ENCODE measurements at regions not wholly inside any gene's neighbourhood (a gene's known extent, or its start where the extent isn't known, plus 50 kb on each side); places are given as distances from the start of the nearest gene placed in this dataset.
A peak's percentile ranks its signal among the peaks of the same experiment; 100 is the strongest.

- Mint-ChIP-seq H3K4me3 (peak overlapping the region; percentile 41), H3K27ac (no peak overlapping the region), H3K4me1 (ENCODE audit: low read depth) (peaks cover 3% of the 10 kb centered on the region), H3K27me3 (ENCODE audit: low read depth) (peaks cover 20% of the 10 kb centered on the region), H3K36me3 (ENCODE audit: low read depth) (no peaks in the 10 kb centered on the region), H3K9me3 (no peaks in the 10 kb centered on the region)
- peak; percentile 55 for DNase-seq (ENCODE audit: low spot score)
These were observed 83.7 kb upstream of the BET1 start for GRCh38 chr7:94087664-94088352.

DNA sequence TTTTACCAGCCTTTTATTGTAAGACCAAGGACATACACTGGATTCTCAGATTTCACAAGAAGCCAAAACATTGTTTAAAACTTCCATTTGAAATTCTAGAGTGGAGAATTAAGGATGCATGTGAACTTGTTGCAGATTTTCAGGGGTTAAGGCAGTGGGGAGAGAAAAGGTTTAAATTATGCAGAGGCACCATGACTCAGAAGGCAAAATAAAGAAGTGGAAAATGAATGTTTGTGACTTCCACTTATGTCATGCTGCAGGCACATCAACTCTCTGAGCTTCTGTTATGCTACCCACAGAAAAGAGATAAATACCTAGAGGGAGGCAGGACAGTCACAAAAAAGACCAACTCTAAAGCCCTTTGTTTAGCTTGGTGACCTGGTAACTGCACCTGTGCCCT is 84.4 kb upstream of the BET1 start:
- Mint-ChIP-seq H3K27me3 (ENCODE audit: low read depth) (peaks cover 19% of the 10 kb centered on the region), H3K4me3 (no peak overlapping the region), H3K9me3 (no peaks in the 10 kb centered on the region), H3K4me1 (ENCODE audit: low read depth) (peaks cover 3% of the 10 kb centered on the region), H3K27ac (no peak overlapping the region), H3K36me3 (ENCODE audit: low read depth) (no peaks in the 10 kb centered on the region)
- no peak for DNase-seq (ENCODE audit: low spot score)

GRCh38 chr7:94089806-94090205 is 85.7 kb upstream of the BET1 start:
- Mint-ChIP-seq H3K36me3 (ENCODE audit: low read depth) (no peaks in the 10 kb centered on the region), H3K4me1 (ENCODE audit: low read depth) (peaks cover 3% of the 10 kb centered on the region), H3K27me3 (ENCODE audit: low read depth) (peaks cover 16% of the 10 kb centered on the region), H3K27ac (no peak overlapping the region), H3K4me3 (no peak overlapping the region), H3K9me3 (no peaks in the 10 kb centered on the region)
- no peak for DNase-seq (ENCODE audit: low spot score)

DNA sequence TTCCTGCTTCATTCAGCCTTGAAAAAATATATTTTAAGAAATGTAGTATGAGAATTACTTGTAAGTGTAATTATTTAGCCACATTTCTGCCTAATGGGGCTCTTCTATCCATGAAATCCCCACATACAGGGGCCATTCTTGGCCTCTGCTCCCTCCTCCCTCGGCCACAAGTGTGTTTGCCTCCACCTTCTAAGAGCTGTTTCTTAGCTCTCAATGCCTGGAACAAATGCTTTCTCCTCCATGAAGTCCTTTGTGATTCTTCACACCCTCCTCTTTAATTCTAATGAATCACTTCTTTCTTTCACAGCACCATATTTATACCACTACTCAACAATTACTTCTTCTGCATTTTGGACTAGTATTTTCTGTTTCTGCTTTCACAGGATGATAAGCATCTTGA is 88.8 kb upstream of the BET1 start:
- Mint-ChIP-seq H3K27me3 (ENCODE audit: low read depth) (peaks cover 16% of the 10 kb centered on the region), H3K36me3 (ENCODE audit: low read depth) (no peaks in the 10 kb centered on the region), H3K9me3 (no peaks in the 10 kb centered on the region), H3K4me1 (ENCODE audit: low read depth) (no peaks in the 10 kb centered on the region), H3K4me3 (no peak overlapping the region), H3K27ac (no peak overlapping the region)
- DNase-seq (ENCODE audit: low spot score): no peak

DNA sequence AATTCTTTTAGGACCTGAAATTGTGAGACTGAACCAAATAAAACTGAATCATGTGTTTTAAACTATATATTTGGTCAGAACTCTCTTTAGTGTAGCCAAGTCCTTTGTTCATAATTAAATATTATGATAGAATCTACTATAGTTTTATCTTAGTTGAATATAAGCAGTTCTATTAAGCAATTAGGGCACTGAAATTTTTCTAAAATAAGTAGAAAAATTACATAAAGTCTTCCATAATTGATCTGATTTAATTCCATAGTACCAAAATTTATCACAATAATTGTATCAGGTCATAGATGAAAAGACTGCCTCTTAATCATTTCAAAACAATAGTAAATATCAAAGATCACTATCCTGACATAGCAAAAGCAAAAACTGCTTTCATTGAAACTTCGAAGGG is 90.1 kb upstream of the BET1 start:
- no peak for DNase-seq (ENCODE audit: low spot score)
- Mint-ChIP-seq H3K4me1 (ENCODE audit: low read depth) (no peaks in the 10 kb centered on the region), H3K4me3 (no peak overlapping the region), H3K9me3 (no peaks in the 10 kb centered on the region), H3K27me3 (ENCODE audit: low read depth) (peaks cover 16% of the 10 kb centered on the region), H3K36me3 (ENCODE audit: low read depth) (no peaks in the 10 kb centered on the region), H3K27ac (no peak overlapping the region)

DNA sequence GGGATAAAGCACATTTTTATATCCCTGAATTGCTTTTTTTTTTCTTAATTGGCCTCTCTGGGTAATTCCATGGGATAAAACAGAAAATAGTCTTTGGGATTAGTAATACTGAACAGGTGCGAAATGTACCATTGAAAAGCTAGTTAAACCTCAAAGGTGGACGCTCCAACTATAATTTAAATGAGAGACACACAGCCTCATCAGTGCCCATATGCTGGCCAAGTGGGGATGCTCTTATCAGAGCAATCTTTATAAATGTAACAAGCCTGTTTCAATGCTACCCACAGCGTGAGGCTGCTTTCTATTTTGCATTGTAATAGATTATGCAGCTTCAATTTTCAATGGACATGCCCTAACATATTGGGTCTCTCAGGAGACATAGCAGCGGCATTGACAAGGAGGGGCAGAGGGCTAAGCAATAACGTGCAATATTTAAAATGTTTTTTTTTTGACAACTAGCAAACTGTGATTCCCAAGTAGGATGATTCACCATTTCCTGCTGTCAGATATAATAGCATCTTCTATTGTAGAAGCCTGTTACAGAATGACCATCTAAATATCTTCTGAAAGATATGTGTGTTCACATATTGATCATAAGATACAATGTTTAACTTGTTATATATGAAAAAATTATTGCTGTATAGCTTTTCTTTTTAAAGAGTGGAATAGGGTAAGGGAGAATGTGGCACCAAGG is 91.3 kb upstream of the BET1 start:
- Mint-ChIP-seq H3K36me3 (ENCODE audit: low read depth) (no peaks in the 10 kb centered on the region), H3K27me3 (ENCODE audit: low read depth) (peaks cover 11% of the 10 kb centered on the region), H3K4me3 (no peak overlapping the region), H3K4me1 (ENCODE audit: low read depth) (no peaks in the 10 kb centered on the region), H3K27ac (no peak overlapping the region), H3K9me3 (no peaks in the 10 kb centered on the region)
- DNase-seq (ENCODE audit: low spot score): no peak

GRCh38 chr7:94099679-94100078 is 95.5 kb upstream of the BET1 start:
- H3K36me3 Mint-ChIP-seq (ENCODE audit: low read depth): no peaks in the 10 kb centered on the region
- H3K4me1 Mint-ChIP-seq (ENCODE audit: low read depth): no peaks in the 10 kb centered on the region

DNA sequence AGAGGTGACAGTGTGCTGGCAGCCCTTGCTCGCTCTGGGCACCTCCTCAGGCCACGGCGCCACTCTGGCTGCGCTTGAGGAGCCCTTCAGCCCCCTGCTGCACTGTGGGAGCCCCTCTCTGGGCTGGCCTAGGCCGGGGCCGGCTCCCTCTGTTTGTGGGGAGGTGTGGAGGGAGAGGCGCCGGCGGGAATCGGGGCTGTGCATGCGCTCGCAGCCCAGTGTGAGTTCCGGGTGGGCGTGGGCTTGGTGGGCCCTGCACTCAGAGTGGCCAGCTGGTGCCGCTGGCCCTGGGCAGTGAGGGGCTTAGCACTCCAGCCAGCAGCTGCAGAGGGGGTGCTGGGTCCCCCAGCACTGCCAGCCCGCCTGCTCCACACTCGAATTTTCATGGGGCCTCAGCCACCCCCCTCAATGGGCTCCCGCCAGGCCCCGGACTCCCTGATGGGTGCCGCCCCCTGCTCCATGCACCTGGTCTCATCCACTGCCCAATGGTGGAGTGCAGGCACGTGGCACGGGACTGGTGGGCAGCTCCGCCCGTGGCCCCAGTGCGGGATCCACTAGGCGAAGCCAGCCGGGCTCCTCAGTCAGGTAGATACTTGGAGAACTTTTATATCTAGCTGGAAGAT is 96.7 kb upstream of the BET1 start:
- Mint-ChIP-seq H3K4me1 (ENCODE audit: low read depth) (no peaks in the 10 kb centered on the region), H3K27me3 (ENCODE audit: low read depth) (no peaks in the 10 kb centered on the region), H3K36me3 (ENCODE audit: low read depth) (no peaks in the 10 kb centered on the region), H3K27ac (no peak overlapping the region), H3K4me3 (no peak overlapping the region), H3K9me3 (peaks cover 3% of the 10 kb centered on the region)
- DNase-seq (ENCODE audit: low spot score): no peak

More at GRCh38 chr7:94099679-94100078, 95.5 kb upstream of the BET1 start:
- H3K4me3 Mint-ChIP-seq: no peak overlapping the region
- peaks cover 3% of the 10 kb centered on the region for H3K9me3 Mint-ChIP-seq
- no peak overlapping the region for H3K27ac Mint-ChIP-seq
- DNase-seq (ENCODE audit: low spot score): no peak
- no peaks in the 10 kb centered on the region for H3K27me3 Mint-ChIP-seq (ENCODE audit: low read depth)

DNA sequence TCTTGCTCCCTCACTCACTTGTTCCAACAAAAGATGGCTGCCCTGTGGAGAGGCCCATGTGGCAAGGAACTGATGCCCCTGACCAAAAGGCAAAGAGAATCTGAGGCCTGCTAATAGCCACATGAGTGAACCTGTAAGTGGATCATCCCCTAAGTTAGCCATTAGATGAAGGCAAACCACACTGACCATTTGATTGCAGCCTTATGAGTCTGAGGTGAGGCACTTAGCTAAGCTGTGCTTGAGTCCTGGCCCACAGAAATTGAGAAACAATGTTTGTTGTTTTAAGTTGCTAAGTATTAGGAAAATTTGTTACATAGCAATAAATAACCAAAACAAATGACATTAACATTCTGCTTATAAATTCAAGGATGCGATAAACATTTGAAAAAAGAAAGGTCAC is 100.1 kb upstream of the BET1 start:
- Mint-ChIP-seq H3K27me3 (ENCODE audit: low read depth) (no peaks in the 10 kb centered on the region), H3K4me3 (no peak overlapping the region), H3K27ac (no peak overlapping the region), H3K9me3 (peaks cover 3% of the 10 kb centered on the region), H3K4me1 (ENCODE audit: low read depth) (no peaks in the 10 kb centered on the region), H3K36me3 (ENCODE audit: low read depth) (no peaks in the 10 kb centered on the region)
- no peak for DNase-seq (ENCODE audit: low spot score)

DNA sequence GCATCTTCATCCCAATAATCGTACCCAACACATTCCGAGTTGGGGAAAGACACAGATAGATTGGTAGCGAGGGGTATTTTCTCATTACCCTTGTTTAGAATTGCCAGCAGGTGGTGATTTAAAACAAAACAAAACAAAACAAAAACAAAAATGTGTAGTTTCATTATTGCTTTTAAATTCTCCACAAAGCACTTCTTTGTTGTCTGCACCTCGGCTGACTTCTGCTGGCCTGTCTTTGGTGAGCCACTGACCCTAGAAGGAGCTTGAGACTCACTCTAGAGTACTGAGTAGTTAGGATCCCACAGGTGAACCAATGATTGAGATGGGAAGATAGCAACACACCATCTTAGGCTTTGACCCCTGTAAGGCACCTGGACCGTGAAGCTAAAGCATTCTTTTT is 105.4 kb upstream of the BET1 start:
- H3K4me3 Mint-ChIP-seq: no peak overlapping the region
- H3K9me3 Mint-ChIP-seq: no peaks in the 10 kb centered on the region
- no peaks in the 10 kb centered on the region for H3K27me3 Mint-ChIP-seq (ENCODE audit: low read depth)
- H3K4me1 Mint-ChIP-seq (ENCODE audit: low read depth): no peaks in the 10 kb centered on the region
- no peaks in the 10 kb centered on the region for H3K36me3 Mint-ChIP-seq (ENCODE audit: low read depth)
- no peak overlapping the region for H3K27ac Mint-ChIP-seq
- no peak for DNase-seq (ENCODE audit: low spot score)

GRCh38 chr7:94111009-94111408 is 106.9 kb upstream of the BET1 start:
- no peaks in the 10 kb centered on the region for H3K9me3 Mint-ChIP-seq
- H3K4me3 Mint-ChIP-seq: no peak overlapping the region

GRCh38 chr7:94115316-94115715 is 111.2 kb upstream of the BET1 start:
- no peak overlapping the region for H3K4me3 Mint-ChIP-seq
- H3K9me3 Mint-ChIP-seq: no peaks in the 10 kb centered on the region
- peaks cover 5% of the 10 kb centered on the region for H3K27me3 Mint-ChIP-seq (ENCODE audit: low read depth)
- H3K27ac Mint-ChIP-seq: no peak overlapping the region
- no peaks in the 10 kb centered on the region for H3K36me3 Mint-ChIP-seq (ENCODE audit: low read depth)
- H3K4me1 Mint-ChIP-seq (ENCODE audit: low read depth): no peaks in the 10 kb centered on the region
- DNase-seq (ENCODE audit: low spot score): no peak

More at GRCh38 chr7:94111009-94111408, 106.9 kb upstream of the BET1 start:
- Mint-ChIP-seq H3K27ac (no peak overlapping the region), H3K4me1 (ENCODE audit: low read depth) (no peaks in the 10 kb centered on the region), H3K36me3 (ENCODE audit: low read depth) (no peaks in the 10 kb centered on the region), H3K27me3 (ENCODE audit: low read depth) (peaks cover 2% of the 10 kb centered on the region)
- DNase-seq (ENCODE audit: low spot score): no peak

DNA sequence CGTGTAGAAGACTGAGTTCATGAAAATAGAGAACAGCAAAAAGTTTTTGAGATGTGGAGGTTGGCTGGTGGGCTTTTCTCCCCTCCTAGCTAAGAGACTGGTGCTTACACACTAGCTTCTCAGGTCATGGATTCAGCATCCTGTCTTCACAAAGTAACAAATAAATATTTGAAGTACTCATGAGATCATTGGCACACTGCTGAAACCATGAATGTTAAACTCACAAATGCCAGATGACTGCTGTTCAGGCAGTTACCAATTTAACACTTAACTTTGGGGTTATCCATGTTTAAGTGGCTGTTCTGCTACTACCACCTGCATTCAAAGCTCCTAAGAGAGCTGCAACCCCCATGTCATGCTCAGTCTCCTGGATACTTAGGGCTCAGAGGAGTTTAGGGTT is 119.0 kb upstream of the BET1 start:
- H3K27me3 Mint-ChIP-seq (ENCODE audit: low read depth): peaks cover 6% of the 10 kb centered on the region
- H3K4me3 Mint-ChIP-seq: no peak overlapping the region
- H3K36me3 Mint-ChIP-seq (ENCODE audit: low read depth): no peaks in the 10 kb centered on the region
- H3K9me3 Mint-ChIP-seq: no peaks in the 10 kb centered on the region
- DNase-seq (ENCODE audit: low spot score): no peak
- no peak overlapping the region for H3K27ac Mint-ChIP-seq
- no peaks in the 10 kb centered on the region for H3K4me1 Mint-ChIP-seq (ENCODE audit: low read depth)

DNA sequence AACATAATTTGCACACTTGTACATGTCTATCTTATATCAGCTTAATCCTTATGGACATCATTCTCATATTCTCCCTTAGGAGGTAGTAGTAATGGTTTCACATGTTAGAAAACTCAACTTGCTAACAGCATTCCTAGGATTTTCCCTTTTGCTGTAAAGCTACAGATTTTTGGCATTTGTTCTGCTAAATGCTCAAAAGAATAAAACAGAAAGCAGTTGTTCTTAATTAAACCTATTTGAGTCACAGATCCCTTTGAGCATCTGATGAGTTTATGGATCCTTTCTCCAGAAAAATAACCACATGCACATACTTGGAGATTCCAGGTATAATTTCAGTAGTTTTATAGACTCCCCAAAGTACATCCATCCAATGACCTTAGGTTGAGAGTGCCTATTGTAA is 122.9 kb upstream of the BET1 start:
- no peaks in the 10 kb centered on the region for H3K36me3 Mint-ChIP-seq (ENCODE audit: low read depth)

More for the DNA sequence above, 122.9 kb upstream of the BET1 start:
- no peaks in the 10 kb centered on the region for H3K4me1 Mint-ChIP-seq (ENCODE audit: low read depth)
- H3K27me3 Mint-ChIP-seq (ENCODE audit: low read depth): no peaks in the 10 kb centered on the region
- no peak overlapping the region for H3K4me3 Mint-ChIP-seq
- no peaks in the 10 kb centered on the region for H3K9me3 Mint-ChIP-seq
- no peak overlapping the region for H3K27ac Mint-ChIP-seq
- no peak for DNase-seq (ENCODE audit: low spot score)

All from T-helper 2 cell treated with Interferon-gamma antibody and Interleukin-4, amounts not matched to agents 5 μg/mL and 100 μg/mL, for 36 hours (primary cell).